DND-41 (cell line): ENCODE measurements at regions not wholly inside any gene's neighbourhood (a gene's known extent, or its start where the extent isn't known, plus 50 kb on each side); places are given as distances from the start of the nearest gene placed in this dataset.
A peak's percentile ranks its signal among the peaks of the same experiment; 100 is the strongest.

Source experiments
- ATAC-seq: fragments of 200-7000 bp; cut with Tn5 transposase; 3 replicates; pipeline ENCODE4 v1.9.1; 2021; ENCODE audit warnings: low read depth; ENCODE audit not compliant: insufficient read depth
- DNase-seq: peaks from one replicate; pipeline ENCODE4 v3.0.0-alpha.2; 2020
- H2AFZ ChIP-seq: 2 replicates; pipeline ENCODE4 v1.6.0; 2012; ENCODE audit warnings: low read depth, low read length
- H3K27ac ChIP-seq: 2 replicates; pipeline ENCODE4 v1.5.1; 2012; ENCODE audit warnings: low read length, inconsistent platforms
- H3K27me3 ChIP-seq: fragments of 200-600 bp; sonication (generic); 2 replicates; pipeline ENCODE4 v1.6.0; 2012; ENCODE audit warnings: low read length, mild to moderate bottlenecking, inconsistent platforms; ENCODE audit not compliant: insufficient read depth, poor library complexity
- H3K36me3 ChIP-seq: 2 replicates; pipeline ENCODE4 v1.5.1; 2012; ENCODE audit warnings: low read length, inconsistent platforms; ENCODE audit not compliant: insufficient read depth
- H3K4me1 ChIP-seq: 2 replicates; pipeline ENCODE4 v1.5.1; 2012; ENCODE audit warnings: mild to moderate bottlenecking, low read length; ENCODE audit not compliant: insufficient read depth
- H3K4me2 ChIP-seq: 2 replicates; pipeline ENCODE4 v1.6.0; 2012; ENCODE audit warnings: mild to moderate bottlenecking, moderate library complexity, low read length, inconsistent platforms; ENCODE audit not compliant: insufficient read depth
- H3K4me3 ChIP-seq, 2 experiments: fragments of 200-600 bp in 1 of 2; shearing (Covaris generic) in 1 of 2; 2 replicates each; pipeline ENCODE4 v1.5.1; 2012 to 2016; ENCODE audit warnings: inconsistent platforms in 2 of 2, low read length in 2 of 2, mild to moderate bottlenecking in 2 of 2, low read depth in 1 of 2, moderate library complexity in 1 of 2
- H3K79me2 ChIP-seq: 2 replicates; pipeline ENCODE4 v1.6.0; 2012; ENCODE audit warnings: low read length, inconsistent platforms; ENCODE audit not compliant: insufficient read depth
- H3K9ac ChIP-seq: 2 replicates; pipeline ENCODE4 v1.6.0; 2012; ENCODE audit warnings: low read depth, mild to moderate bottlenecking, inconsistent platforms, low read length, moderate library complexity
- H3K9me3 ChIP-seq: 2 replicates; pipeline ENCODE4 v1.5.1; 2012; ENCODE audit warnings: low read length, moderate library complexity, mild to moderate bottlenecking, inconsistent platforms; ENCODE audit not compliant: insufficient read depth, severe bottlenecking
- H4K20me1 ChIP-seq: 2 replicates; pipeline ENCODE4 v1.6.0; 2012; ENCODE audit warnings: low read length; ENCODE audit not compliant: insufficient read depth
- EZH2 ChIP-seq: IDR thresholded peaks from 3 replicates; pipeline ENCODE4 v1.6.1; 2012; ENCODE audit warnings: borderline replicate concordance, low read depth, mild to moderate bottlenecking, moderate library complexity, low read length, inconsistent platforms; ENCODE audit not compliant: severe bottlenecking
- TF ChIP-seq, protein P1 (sequence below): IDR thresholded peaks from 2 replicates; pipeline ENCODE4 v1.5.1; 2012; ENCODE audit warnings: borderline replicate concordance, low read length, moderate library complexity, mild to moderate bottlenecking; ENCODE audit not compliant: poor library complexity, severe bottlenecking; ENCODE audit errors: extremely low read depth

DNA sequence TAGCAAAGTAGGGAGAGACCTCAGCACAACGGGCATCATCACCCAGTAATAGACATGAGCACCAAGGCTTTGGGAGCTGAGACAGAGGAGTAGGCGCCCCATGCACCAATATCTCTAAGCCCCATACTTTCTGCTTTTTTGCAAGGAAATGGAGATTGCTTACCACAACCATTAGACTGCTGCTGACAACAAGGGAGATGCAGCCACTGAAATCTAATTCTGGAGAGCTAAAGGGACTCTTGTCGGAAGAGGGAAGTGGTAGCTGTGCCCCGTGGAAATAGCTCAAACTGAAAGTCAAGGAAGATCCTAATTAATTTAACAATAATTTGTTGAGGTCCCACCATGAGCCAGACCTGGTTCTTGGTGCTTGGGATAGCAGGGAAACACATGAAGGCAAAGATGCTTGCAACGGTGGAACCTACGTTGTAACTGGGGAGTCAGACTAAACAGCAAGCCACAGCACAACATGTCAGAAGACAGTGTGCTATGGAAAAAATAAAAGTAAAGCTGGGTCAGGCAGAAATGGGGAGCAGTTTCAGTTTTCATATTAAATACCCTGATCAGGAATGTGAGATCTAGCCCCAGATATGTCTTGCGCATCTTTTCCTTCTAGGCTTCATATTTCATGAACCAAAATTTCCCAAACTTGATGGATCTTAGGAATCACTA lies 1131.0 kb downstream of the BCL11B start:
- Histone ChIP-seq H3K9ac (no peak overlapping the region; the same call in 1 of the 2 replicates), H3K9me3 (no peaks in the 10 kb centered on the region), H3K27me3 (no peaks in the 10 kb centered on the region), H3K4me3 (no peak overlapping the region), H3K79me2 (no peaks in the 10 kb centered on the region), H3K4me2 (no peak overlapping the region), H2AFZ (no peak overlapping the region), H3K27ac (peak overlapping the region; percentile 63), H4K20me1 (no peaks in the 10 kb centered on the region), H3K36me3 (no peaks in the 10 kb centered on the region), H3K4me1 (peaks cover 73% of the 10 kb centered on the region)
- no peak for DNase-seq
- TF ChIP-seq EZH2 = no peak
- TF ChIP-seq, protein P1, sequence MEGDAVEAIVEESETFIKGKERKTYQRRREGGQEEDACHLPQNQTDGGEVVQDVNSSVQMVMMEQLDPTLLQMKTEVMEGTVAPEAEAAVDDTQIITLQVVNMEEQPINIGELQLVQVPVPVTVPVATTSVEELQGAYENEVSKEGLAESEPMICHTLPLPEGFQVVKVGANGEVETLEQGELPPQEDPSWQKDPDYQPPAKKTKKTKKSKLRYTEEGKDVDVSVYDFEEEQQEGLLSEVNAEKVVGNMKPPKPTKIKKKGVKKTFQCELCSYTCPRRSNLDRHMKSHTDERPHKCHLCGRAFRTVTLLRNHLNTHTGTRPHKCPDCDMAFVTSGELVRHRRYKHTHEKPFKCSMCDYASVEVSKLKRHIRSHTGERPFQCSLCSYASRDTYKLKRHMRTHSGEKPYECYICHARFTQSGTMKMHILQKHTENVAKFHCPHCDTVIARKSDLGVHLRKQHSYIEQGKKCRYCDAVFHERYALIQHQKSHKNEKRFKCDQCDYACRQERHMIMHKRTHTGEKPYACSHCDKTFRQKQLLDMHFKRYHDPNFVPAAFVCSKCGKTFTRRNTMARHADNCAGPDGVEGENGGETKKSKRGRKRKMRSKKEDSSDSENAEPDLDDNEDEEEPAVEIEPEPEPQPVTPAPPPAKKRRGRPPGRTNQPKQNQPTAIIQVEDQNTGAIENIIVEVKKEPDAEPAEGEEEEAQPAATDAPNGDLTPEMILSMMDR = no peak
- ATAC-seq = no peak

DNA sequence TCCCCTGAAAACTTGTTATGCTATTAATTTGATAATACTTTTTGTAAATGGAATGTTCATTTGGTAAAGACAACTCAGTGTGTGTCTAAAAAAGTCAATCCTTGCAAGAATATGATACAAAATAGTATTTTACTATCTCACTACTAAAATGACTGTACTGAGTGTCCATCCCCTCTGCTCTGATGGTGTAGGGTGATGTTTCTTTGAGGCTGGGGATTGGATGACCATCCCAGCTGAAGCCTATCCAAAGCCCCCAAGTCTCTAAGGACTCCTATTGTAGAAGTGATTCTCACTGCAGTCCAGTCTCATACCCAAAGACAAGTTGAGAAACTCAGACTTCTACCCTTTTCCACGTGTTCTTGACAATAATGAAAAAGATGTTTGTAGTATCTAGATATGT lies 1128.4 kb downstream of the BCL11B start:
- H3K79me2 ChIP-seq = no peaks in the 10 kb centered on the region
- H2AFZ ChIP-seq = no peak overlapping the region
- no peak overlapping the region for H3K9ac ChIP-seq
- H3K9me3 ChIP-seq = no peaks in the 10 kb centered on the region
- no peaks in the 10 kb centered on the region for H4K20me1 ChIP-seq
- no peak for ATAC-seq
- H3K4me1 ChIP-seq = peaks cover 47% of the 10 kb centered on the region
- no peaks in the 10 kb centered on the region for H3K36me3 ChIP-seq
- TF ChIP-seq EZH2 = no peak
- TF ChIP-seq, protein P1 = no peak
- H3K4me3 ChIP-seq = no peak overlapping the region
- DNase-seq = no peak
- H3K4me2 ChIP-seq = no peak overlapping the region
- no peaks in the 10 kb centered on the region for H3K27me3 ChIP-seq
- peak overlapping the region; percentile 39; the same call in 1 of the 2 replicates for H3K27ac ChIP-seq

DNA sequence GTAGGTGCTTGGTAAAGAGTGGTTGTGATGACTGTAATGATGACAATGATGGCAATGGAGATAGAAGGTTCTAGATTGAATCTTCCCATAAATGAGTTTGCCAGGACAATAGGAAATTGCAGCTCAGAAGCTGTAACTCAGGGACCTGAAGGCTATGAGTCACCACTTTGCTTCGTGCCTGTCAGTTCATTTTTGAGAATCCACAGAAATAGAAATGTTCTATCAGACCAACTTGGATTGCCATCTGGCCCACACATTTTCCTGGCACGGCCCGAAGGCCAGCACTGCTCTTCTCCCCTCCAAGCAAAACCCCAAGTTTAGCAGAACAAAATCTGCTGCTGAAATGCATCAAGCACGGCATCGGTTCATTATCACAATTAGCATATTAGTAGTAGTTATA lies 1127.0 kb downstream of the BCL11B start:
- H4K20me1 ChIP-seq = no peaks in the 10 kb centered on the region
- H3K4me2 ChIP-seq = no peak overlapping the region
- H3K27ac ChIP-seq = no peak overlapping the region
- H3K36me3 ChIP-seq = no peaks in the 10 kb centered on the region
- H2AFZ ChIP-seq = no peak overlapping the region
- ATAC-seq (no peak), DNase-seq (no peak)
- no peak overlapping the region for H3K4me3 ChIP-seq
- no peak for TF ChIP-seq EZH2
- TF ChIP-seq, protein P1 = no peak
- H3K4me1 ChIP-seq = peaks cover 33% of the 10 kb centered on the region
- H3K9ac ChIP-seq = no peak overlapping the region
- no peaks in the 10 kb centered on the region for H3K79me2 ChIP-seq
- no peaks in the 10 kb centered on the region for H3K27me3 ChIP-seq
- no peaks in the 10 kb centered on the region for H3K9me3 ChIP-seq
